Endothelial cell of umbilical vein (primary cell): ENCODE measurements at regions not wholly inside any gene's neighbourhood (a gene's known extent, or its start where the extent isn't known, plus 50 kb on each side); places are given as distances from the start of the nearest gene placed in this dataset.

Source experiments
- BruUV-seq: library from RNA; stranded (reverse); fragments of 400-500 nt; replicated peaks from 2 replicates; lab custom pipeline; 2021; lab: Mats Ljungman, UMichigan
- CTCF ChIA-PET: fragments of 300-600, 350-600 bp; sonication (Branson Sonifier 250); formaldehyde crosslinking; loops from one replicate; lab custom pipeline; 2021; ENCODE audit warnings: antibody characterized with exemption, inconsistent platforms; lab: Charles Lee
- POLR2A ChIA-PET: fragments of 300-600, 350-600 bp; sonication (Branson Sonifier 250); formaldehyde crosslinking; loops from one replicate; lab custom pipeline; 2021; ENCODE audit warnings: antibody characterized with exemption, inconsistent platforms; lab: Charles Lee
- DNase-seq: peaks from one replicate; pipeline ENCODE4 v3.0.0-alpha.2; 2011; ENCODE audit warnings: low read depth, low spot score
- FAIRE-seq: peaks from 2 replicates; lab custom pipeline; 2011; peaks lifted over from hg19 to GRCh38; lab: Jason Lieb, UNC
- H2AFZ ChIP-seq: 2 replicates; pipeline ENCODE4 v1.6.0; 2012; ENCODE audit warnings: low read depth, low read length, control low read depth, inconsistent platforms
- H3K27ac ChIP-seq: 2 replicates; pipeline ENCODE4 v1.5.1; 2011; ENCODE audit warnings: low read depth, mild to moderate bottlenecking, control low read depth, low read length, moderate library complexity; ENCODE audit not compliant: insufficient read depth
- H3K27me3 ChIP-seq, 2 experiments: 2 replicates each; pipeline versions ENCODE4 v1.6.0 to v1.6.1; 2011; ENCODE audit warnings: low read length in 2 of 2, mixed read lengths in 1 of 2; ENCODE audit not compliant: control insufficient read depth in 2 of 2, insufficient read depth in 2 of 2
- H3K36me3 ChIP-seq, 2 experiments: 2 replicates in 1 of 2; 3 replicates in 1 of 2; pipeline ENCODE4 v1.5.1; 2011; ENCODE audit warnings: low read length in 2 of 2, mild to moderate bottlenecking in 1 of 2, moderate library complexity in 1 of 2; ENCODE audit not compliant: control insufficient read depth in 2 of 2, insufficient read depth in 2 of 2; ENCODE audit errors: extremely low read depth in 1 of 2
- H3K4me1 ChIP-seq: 3 replicates; pipeline ENCODE4 v1.5.1; 2011; ENCODE audit warnings: mild to moderate bottlenecking, low read length; ENCODE audit not compliant: control insufficient read depth, insufficient read depth; ENCODE audit errors: extremely low read depth
- H3K4me2 ChIP-seq: 2 replicates; pipeline ENCODE4 v1.6.1; 2011; ENCODE audit warnings: low read length, control low read depth, mixed read lengths; ENCODE audit not compliant: insufficient read depth
- H3K4me3 ChIP-seq, 3 experiments: fragments of 200-600 bp in 1 of 3; sonication (generic), shearing (Covaris generic) in 1 of 3; replicated peaks in 1 of 3; 2 replicates each; pipeline ENCODE4 v1.5.1; 2011 to 2016; ENCODE audit warnings: control low read depth in 3 of 3, low read length in 3 of 3, mild to moderate bottlenecking in 2 of 3, inconsistent platforms in 1 of 3, low read depth in 1 of 3, moderate library complexity in 1 of 3; ENCODE audit not compliant: insufficient read depth in 1 of 3
- H3K79me2 ChIP-seq: 2 replicates; pipeline ENCODE4 v1.6.0; 2012; ENCODE audit warnings: low read length, inconsistent platforms; ENCODE audit not compliant: control insufficient read depth, insufficient read depth
- H3K9ac ChIP-seq: replicated peaks from 2 replicates; pipeline ENCODE3; 2011; ENCODE audit warnings: low read length, control low read depth; ENCODE audit not compliant: insufficient read depth; ENCODE audit errors: extremely low read depth
- H3K9me1 ChIP-seq: replicated peaks from 3 replicates; pipeline ENCODE4 v1.6.0; 2011; ENCODE audit warnings: mild to moderate bottlenecking, low read length; ENCODE audit not compliant: control insufficient read depth, insufficient read depth; ENCODE audit errors: extremely low read depth
- H3K9me3 ChIP-seq: replicated peaks from 2 replicates; pipeline ENCODE4 v1.5.1; 2012; ENCODE audit warnings: low read length, inconsistent platforms; ENCODE audit not compliant: control insufficient read depth, insufficient read depth
- H4K20me1 ChIP-seq: replicated peaks from 2 replicates; pipeline ENCODE3; 2011; ENCODE audit warnings: mild to moderate bottlenecking, low read length; ENCODE audit not compliant: control insufficient read depth, insufficient read depth; ENCODE audit errors: extremely low read depth
- CTCF ChIP-seq, 2 donors: IDR thresholded peaks; 1 replicate in 1 of 2; 2 replicates in 1 of 2; pipeline ENCODE4 v1.5.1; 2011; ENCODE audit warnings: low read length in 2 of 2, mild to moderate bottlenecking in 2 of 2, moderate library complexity in 2 of 2, control low read depth in 1 of 2, inconsistent platforms in 1 of 2, low read depth in 1 of 2; ENCODE audit not compliant: insufficient read depth in 1 of 2; ENCODE audit errors: extremely low read depth in 1 of 2
- EZH2 ChIP-seq: IDR thresholded peaks from 2 replicates; pipeline ENCODE4 v1.6.1; 2012; ENCODE audit warnings: borderline replicate concordance, low read depth, mild to moderate bottlenecking, moderate library complexity, low read length, inconsistent platforms; ENCODE audit not compliant: severe bottlenecking
- FOS ChIP-seq: IDR thresholded peaks from 2 replicates; pipeline ENCODE4 v1.6.1; 2011; ENCODE audit warnings: mild to moderate bottlenecking, low read length, moderate library complexity, borderline replicate concordance; ENCODE audit not compliant: insufficient read depth
- GATA2 ChIP-seq: IDR thresholded peaks from 2 replicates; pipeline ENCODE4 v1.7.0; 2011; ENCODE audit warnings: low read depth, mild to moderate bottlenecking, moderate library complexity, mixed read lengths, low read length; ENCODE audit not compliant: insufficient read length, insufficient read depth
- JUN ChIP-seq: IDR thresholded peaks from 2 replicates; pipeline ENCODE4 v1.6.1; 2011; ENCODE audit warnings: borderline replicate concordance, low read depth; ENCODE audit not compliant: insufficient read length, insufficient read depth
- MAX ChIP-seq: IDR thresholded peaks from 2 replicates; pipeline ENCODE4 v1.6.1; 2011; ENCODE audit not compliant: insufficient read depth, insufficient read length
- MYC ChIP-seq: IDR thresholded peaks from one replicate; pipeline ENCODE4 v1.6.1; 2011; ENCODE audit warnings: mild to moderate bottlenecking, low read depth, low read length
- POLR2A ChIP-seq: IDR thresholded peaks from 2 replicates; pipeline ENCODE4 v1.6.1; 2012; ENCODE audit warnings: low read depth, mild to moderate bottlenecking, control low read depth, low read length
- POLR2AphosphoS5 ChIP-seq: IDR thresholded peaks from 2 replicates; pipeline ENCODE4 v1.6.1; 2012; ENCODE audit warnings: low read depth, mild to moderate bottlenecking, control low read depth, low read length, moderate library complexity; ENCODE audit not compliant: insufficient read depth
- dilution Hi-C: fragments of 300-500 bp; cut with MboI; formaldehyde crosslinking; loops from one replicate; pipeline ENCODE4 v1.15.0; 2019; ENCODE audit warnings: low sequenced_read_pairs; ENCODE audit not compliant: extremely low pct_ligation_motif_present
- intact Hi-C: fragments of 100-400 bp; cut with micrococcal nuclease; formaldehyde crosslinking; loops from one replicate; pipeline ENCODE4 v1.10.0; 2022

GRCh38 chr16:60150907-60151306 is 1416.8 kb upstream of the GOT2 start:
- FAIRE-seq (no peak), DNase-seq (no peak)
- H3K27me3 ChIP-seq, result no peaks in the 10 kb centered on the region
- TF ChIP-seq MYC (no peak), POLR2AphosphoS5 (no peak), FOS (no peak)
- H2AFZ ChIP-seq, result no peak overlapping the region
- H3K9me1 ChIP-seq, result no peaks in the 10 kb centered on the region
- no peaks in the 10 kb centered on the region for H3K9me3 ChIP-seq
- POLR2A ChIA-PET, result no interaction called here
- no peak overlapping the region for H3K4me2 ChIP-seq
- H3K4me3 ChIP-seq, result no peak overlapping the region
- no peaks in the 10 kb centered on the region for H4K20me1 ChIP-seq
- no peak overlapping the region for H3K27ac ChIP-seq
- intact Hi-C loops (no loop called here), dilution Hi-C loops (no loop called here)
- no peaks in the 10 kb centered on the region for H3K79me2 ChIP-seq
- no TSS peak for BruUV-seq
- no peak overlapping the region for H3K9ac ChIP-seq
- CTCF ChIA-PET, result interaction anchor here (1.2 kb wide), 1 partner anchor 10 kb away, joined by 3 read pairs; no protein-coding TSS in a partner anchor
- no peaks in the 10 kb centered on the region for H3K36me3 ChIP-seq
- H3K4me1 ChIP-seq, result no peaks in the 10 kb centered on the region

GRCh38 chr16:60143348-60143705 is 1409.2 kb upstream of the GOT2 start:
- peak overlapping the region; percentile 53 for H3K4me2 ChIP-seq
- no peak for FAIRE-seq
- H3K4me3 ChIP-seq, result no peak overlapping the region

More at GRCh38 chr16:60143348-60143705, 1409.2 kb upstream of the GOT2 start:
- Histone ChIP-seq H3K9me3 (no peaks in the 10 kb centered on the region), H3K4me1 (peaks cover 11% of the 10 kb centered on the region), H3K9ac (no peak overlapping the region), H3K27me3 (no peaks in the 10 kb centered on the region), H3K36me3 (no peaks in the 10 kb centered on the region), H3K9me1 (no peaks in the 10 kb centered on the region), H4K20me1 (no peaks in the 10 kb centered on the region), H2AFZ (peak overlapping the region; percentile 21), H3K79me2 (no peaks in the 10 kb centered on the region), H3K27ac (no peak overlapping the region)
- CTCF ChIA-PET, result no interaction called here
- intact Hi-C loops (no loop called here), dilution Hi-C loops (no loop called here)
- DNase-seq, result no peak
- BruUV-seq, result no TSS peak
- no peak for TF ChIP-seq EZH2
- TF ChIP-seq MYC, result no peak
- no peak for TF ChIP-seq POLR2A
- no peak for TF ChIP-seq CTCF (IDR thresholded peaks at IDR 0.05; ENCODE audit: extremely low read depth in 1 of 2, insufficient read depth in 1 of 2, low read depth in 1 of 2, low read length in 2 of 2)
- no peak for TF ChIP-seq GATA2
- TF ChIP-seq MAX, result no peak
- TF ChIP-seq FOS, result no peak
- no peak for TF ChIP-seq POLR2AphosphoS5
- TF ChIP-seq JUN, result no peak
- POLR2A ChIA-PET, result no interaction called here
